IPS-20b (cell line): ENCODE measurements at regions not wholly inside any gene's neighbourhood (a gene's known extent, or its start where the extent isn't known, plus 50 kb on each side); places are given as distances from the start of the nearest gene placed in this dataset.

Experiments used
- H3K27ac ChIP-seq: one replicate; pipeline ENCODE4 v1.5.1; 2013; ENCODE audit warnings: low read length
- H3K27me3 ChIP-seq: 2 replicates; pipeline ENCODE4 v1.6.1; 2013; ENCODE audit warnings: mild to moderate bottlenecking, low read length, inconsistent platforms; ENCODE audit not compliant: insufficient read depth
- H3K36me3 ChIP-seq: 2 replicates; pipeline ENCODE4 v1.6.1; 2013; ENCODE audit warnings: low read depth, mild to moderate bottlenecking, inconsistent platforms, low read length, moderate library complexity; ENCODE audit not compliant: insufficient read depth
- H3K4me1 ChIP-seq: 2 replicates; pipeline ENCODE4 v1.6.1; 2013; ENCODE audit warnings: mild to moderate bottlenecking, control low read depth, inconsistent platforms, low read length, moderate library complexity; ENCODE audit not compliant: insufficient read depth
- H3K4me3 ChIP-seq: 2 replicates; pipeline ENCODE4 v1.5.1; 2013; ENCODE audit warnings: mild to moderate bottlenecking, low read length, inconsistent platforms
- H3K9ac ChIP-seq: 2 replicates; pipeline ENCODE4 v1.6.1; 2013; ENCODE audit warnings: low read depth, mild to moderate bottlenecking, inconsistent platforms, low read length, moderate library complexity
- H3K9me3 ChIP-seq: 2 replicates; pipeline ENCODE4 v1.6.1; 2013; ENCODE audit warnings: mild to moderate bottlenecking, low read depth, low read length, inconsistent platforms; ENCODE audit not compliant: insufficient read depth

- no peaks in the 10 kb centered on the region for H3K4me1 ChIP-seq
- no peak overlapping the region for H3K4me3 ChIP-seq
- no peaks in the 10 kb centered on the region for H3K36me3 ChIP-seq
- peaks cover 2% of the 10 kb centered on the region; the same call in 1 of the 2 replicates for H3K9me3 ChIP-seq
- H3K27ac ChIP-seq = no peak overlapping the region
- H3K27me3 ChIP-seq = no peaks in the 10 kb centered on the region
- H3K9ac ChIP-seq = no peak overlapping the region
Observed at GRCh38 chr9:119736491-119737454, 367.5 kb upstream of the BRINP1 start.

- no peak overlapping the region for H3K27ac ChIP-seq
- H3K4me1 ChIP-seq = no peaks in the 10 kb centered on the region
- no peak overlapping the region for H3K4me3 ChIP-seq
- no peaks in the 10 kb centered on the region for H3K36me3 ChIP-seq
- no peaks in the 10 kb centered on the region for H3K9me3 ChIP-seq
- no peaks in the 10 kb centered on the region for H3K27me3 ChIP-seq
- H3K9ac ChIP-seq = no peak overlapping the region
Observed at GRCh38 chr9:119727988-119728387, 358.8 kb upstream of the BRINP1 start.

- H3K9me3 ChIP-seq = no peaks in the 10 kb centered on the region
- H3K4me3 ChIP-seq = no peak overlapping the region
- H3K36me3 ChIP-seq = no peaks in the 10 kb centered on the region
- no peak overlapping the region for H3K9ac ChIP-seq
- H3K4me1 ChIP-seq = peaks cover 4% of the 10 kb centered on the region; the same call in 1 of the 2 replicates
- no peaks in the 10 kb centered on the region for H3K27me3 ChIP-seq
- H3K27ac ChIP-seq = no peak overlapping the region
Observed at GRCh38 chr9:119726035-119726434, 356.8 kb upstream of the BRINP1 start.

GRCh38 chr9:119722384-119722783 lies 353.1 kb upstream of the BRINP1 start:
- Histone ChIP-seq H3K27ac (no peak overlapping the region), H3K36me3 (no peaks in the 10 kb centered on the region), H3K9me3 (no peaks in the 10 kb centered on the region), H3K4me1 (peaks cover 4% of the 10 kb centered on the region; the same call in 1 of the 2 replicates), H3K9ac (no peak overlapping the region), H3K27me3 (no peaks in the 10 kb centered on the region), H3K4me3 (no peak overlapping the region)

GRCh38 chr9:119712325-119712724 lies 343.1 kb upstream of the BRINP1 start:
- peaks cover 8% of the 10 kb centered on the region; the same call in 1 of the 2 replicates for H3K4me1 ChIP-seq
- H3K9ac ChIP-seq = no peak overlapping the region
- no peaks in the 10 kb centered on the region for H3K9me3 ChIP-seq
- no peak overlapping the region for H3K4me3 ChIP-seq
- no peak overlapping the region for H3K27ac ChIP-seq
- H3K36me3 ChIP-seq = no peaks in the 10 kb centered on the region
- no peaks in the 10 kb centered on the region for H3K27me3 ChIP-seq

- Histone ChIP-seq H3K36me3 (no peaks in the 10 kb centered on the region), H3K4me1 (no peaks in the 10 kb centered on the region), H3K27ac (no peak overlapping the region), H3K9me3 (no peaks in the 10 kb centered on the region), H3K4me3 (no peak overlapping the region), H3K27me3 (no peaks in the 10 kb centered on the region), H3K9ac (no peak overlapping the region)
Observed at GRCh38 chr9:119709431-119709830, 340.2 kb upstream of the BRINP1 start.

GRCh38 chr9:119707228-119707845 lies 338.1 kb upstream of the BRINP1 start:
- no peak overlapping the region for H3K9ac ChIP-seq
- no peaks in the 10 kb centered on the region for H3K4me1 ChIP-seq
- no peak overlapping the region for H3K4me3 ChIP-seq
- no peaks in the 10 kb centered on the region for H3K36me3 ChIP-seq
- no peak overlapping the region for H3K27ac ChIP-seq
- H3K9me3 ChIP-seq = no peaks in the 10 kb centered on the region
- no peaks in the 10 kb centered on the region for H3K27me3 ChIP-seq

GRCh38 chr9:119701651-119702050 lies 332.4 kb upstream of the BRINP1 start:
- H3K4me3 ChIP-seq = no peak overlapping the region
- no peak overlapping the region for H3K9ac ChIP-seq
- H3K27ac ChIP-seq = no peak overlapping the region
- H3K36me3 ChIP-seq = no peaks in the 10 kb centered on the region
- no peaks in the 10 kb centered on the region for H3K4me1 ChIP-seq
- H3K27me3 ChIP-seq = no peaks in the 10 kb centered on the region
- no peaks in the 10 kb centered on the region for H3K9me3 ChIP-seq

- H3K36me3 ChIP-seq = no peaks in the 10 kb centered on the region
- H3K27me3 ChIP-seq = no peaks in the 10 kb centered on the region
- no peak overlapping the region for H3K4me3 ChIP-seq
- H3K27ac ChIP-seq = no peak overlapping the region
- no peak overlapping the region for H3K9ac ChIP-seq
- no peaks in the 10 kb centered on the region for H3K9me3 ChIP-seq
- H3K4me1 ChIP-seq = no peaks in the 10 kb centered on the region
Observed at GRCh38 chr9:119698535-119698934, 329.3 kb upstream of the BRINP1 start.

- H3K27me3 ChIP-seq = no peaks in the 10 kb centered on the region
- no peaks in the 10 kb centered on the region for H3K36me3 ChIP-seq
- H3K4me3 ChIP-seq = no peak overlapping the region
- no peaks in the 10 kb centered on the region for H3K4me1 ChIP-seq
- H3K9me3 ChIP-seq = no peaks in the 10 kb centered on the region
- no peak overlapping the region for H3K27ac ChIP-seq
- H3K9ac ChIP-seq = no peak overlapping the region
Observed at GRCh38 chr9:119697996-119698395, 328.8 kb upstream of the BRINP1 start.

GRCh38 chr9:119689879-119690278 lies 320.6 kb upstream of the BRINP1 start:
- Histone ChIP-seq H3K9ac (no peak overlapping the region), H3K4me3 (no peak overlapping the region), H3K9me3 (no peaks in the 10 kb centered on the region), H3K27ac (no peak overlapping the region), H3K4me1 (no peaks in the 10 kb centered on the region), H3K27me3 (no peaks in the 10 kb centered on the region), H3K36me3 (no peaks in the 10 kb centered on the region)

- Histone ChIP-seq H3K9ac (no peak overlapping the region), H3K27me3 (no peaks in the 10 kb centered on the region), H3K36me3 (no peaks in the 10 kb centered on the region), H3K27ac (no peak overlapping the region), H3K4me1 (no peaks in the 10 kb centered on the region), H3K4me3 (no peak overlapping the region), H3K9me3 (no peaks in the 10 kb centered on the region)
Observed at GRCh38 chr9:119688547-119688946, 319.3 kb upstream of the BRINP1 start.
